Ovary (tissue), 3 donors: ENCODE measurements at regions not wholly inside any gene's neighbourhood (a gene's known extent, or its start where the extent isn't known, plus 50 kb on each side); places are given as distances from the start of the nearest gene placed in this dataset.

Experiments used
- CTCF ChIP-seq, 3 donors: fragments of 450-650 bp in 2 of 3; fragments of 200-600 bp in 1 of 3; IDR thresholded peaks; one replicate each; pipeline versions ENCODE4 v1.5.1 to v1.8.0; 2016 to 2022; ENCODE audit warnings: antibody characterized with exemption in 3 of 3, mild to moderate bottlenecking in 1 of 3
- EP300 ChIP-seq: sonication (generic); formaldehyde crosslinking; IDR thresholded peaks from one replicate; pipeline ENCODE4 v1.6.1; 2017; ENCODE audit warnings: antibody characterized with exemption
- POLR2A ChIP-seq: fragments of 450-650 bp; IDR thresholded peaks from one replicate; pipeline ENCODE4 v1.6.1; 2017; ENCODE audit warnings: antibody characterized with exemption, mild to moderate bottlenecking, moderate library complexity
- donor health status: DM: no; HTN: no; CAD: no.

GRCh38 chr18:77969972-77970371 is 720.3 kb downstream of the GALR1 start:
- TF ChIP-seq CTCF (IDR thresholded peaks at IDR 0.05) (no peak), POLR2A (no peak), EP300 (no peak)
